GM18909 (cell line): ENCODE measurements at regions not wholly inside any gene's neighbourhood (a gene's known extent, or its start where the extent isn't known, plus 50 kb on each side); places are given as distances from the start of the nearest gene placed in this dataset.

Source experiments
- ATAC-seq: cut with Tn5 transposase; IDR thresholded peaks from one replicate; pipeline ENCODE4 v1.9.1; 2021; ENCODE audit warnings: mild to moderate bottlenecking; ENCODE audit not compliant: unreplicated experiment, poor library complexity

DNA sequence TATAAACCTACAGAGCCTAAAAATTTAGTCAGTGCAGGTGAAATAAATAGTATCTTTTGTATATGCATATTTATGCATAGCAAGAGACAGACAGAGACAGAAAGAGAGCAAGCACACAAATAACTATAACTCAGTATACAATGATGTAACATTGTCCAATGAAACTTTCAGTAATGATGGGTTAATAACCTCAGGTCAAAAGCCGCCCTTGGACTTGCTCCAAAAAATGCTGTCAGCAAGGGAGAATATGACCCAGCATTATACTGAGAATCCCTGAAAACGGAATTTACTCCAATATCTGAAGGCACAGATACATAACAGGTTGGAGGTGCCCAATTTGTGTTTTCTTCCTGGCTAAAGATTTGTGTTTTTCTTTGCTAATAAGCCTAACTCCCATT, 590.6 kb upstream of the NOX3 start:
- no peak for ATAC-seq

DNA sequence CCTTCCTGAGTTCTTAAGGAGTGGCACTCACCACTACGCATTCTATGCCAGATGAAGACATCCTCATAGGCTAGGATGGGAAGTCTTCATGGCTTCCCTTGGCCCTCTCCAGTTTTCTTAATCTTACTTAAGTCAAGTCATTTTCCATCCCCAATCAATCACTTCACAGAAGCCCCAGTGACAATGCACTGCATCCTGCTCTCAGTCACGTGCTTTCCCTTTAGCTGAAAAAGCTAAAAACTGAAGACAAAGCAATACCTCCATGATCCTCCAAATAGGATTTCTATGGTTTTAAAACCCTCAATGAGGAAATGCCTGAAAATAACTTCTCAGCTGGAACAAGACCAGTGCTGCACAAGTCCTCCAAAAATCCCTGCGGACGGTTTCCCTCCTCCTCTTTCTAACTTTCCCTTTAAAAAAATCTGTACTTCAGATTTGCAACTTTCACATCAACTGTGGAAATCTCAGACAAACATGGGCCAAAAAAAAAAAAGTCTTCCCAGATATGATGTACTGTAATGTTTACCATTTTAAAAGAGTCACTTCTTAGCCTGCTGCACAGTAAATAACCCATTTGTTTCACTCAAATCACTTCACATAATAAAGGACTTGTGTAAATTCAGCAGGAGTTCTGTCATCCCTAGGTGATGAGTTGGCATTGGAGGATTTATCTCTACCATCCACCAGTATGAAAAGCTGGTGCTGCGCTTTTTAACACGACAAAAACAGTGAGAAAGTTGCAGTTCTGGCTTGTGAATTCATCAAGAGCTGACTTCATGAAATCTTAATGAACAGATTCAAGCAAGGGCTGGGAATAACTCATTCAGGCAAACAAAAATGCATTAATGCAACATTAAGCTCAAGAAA, 590.0 kb upstream of the NOX3 start:
- ATAC-seq = no peak

- ATAC-seq = no peak
Observed at GRCh38 chr6:156033598-156033997, 578.0 kb upstream of the NOX3 start.

GRCh38 chr6:156031516-156031915, 575.9 kb upstream of the NOX3 start:
- no peak for ATAC-seq

- ATAC-seq = no peak
Observed at GRCh38 chr6:156030053-156030452, 574.4 kb upstream of the NOX3 start.

DNA sequence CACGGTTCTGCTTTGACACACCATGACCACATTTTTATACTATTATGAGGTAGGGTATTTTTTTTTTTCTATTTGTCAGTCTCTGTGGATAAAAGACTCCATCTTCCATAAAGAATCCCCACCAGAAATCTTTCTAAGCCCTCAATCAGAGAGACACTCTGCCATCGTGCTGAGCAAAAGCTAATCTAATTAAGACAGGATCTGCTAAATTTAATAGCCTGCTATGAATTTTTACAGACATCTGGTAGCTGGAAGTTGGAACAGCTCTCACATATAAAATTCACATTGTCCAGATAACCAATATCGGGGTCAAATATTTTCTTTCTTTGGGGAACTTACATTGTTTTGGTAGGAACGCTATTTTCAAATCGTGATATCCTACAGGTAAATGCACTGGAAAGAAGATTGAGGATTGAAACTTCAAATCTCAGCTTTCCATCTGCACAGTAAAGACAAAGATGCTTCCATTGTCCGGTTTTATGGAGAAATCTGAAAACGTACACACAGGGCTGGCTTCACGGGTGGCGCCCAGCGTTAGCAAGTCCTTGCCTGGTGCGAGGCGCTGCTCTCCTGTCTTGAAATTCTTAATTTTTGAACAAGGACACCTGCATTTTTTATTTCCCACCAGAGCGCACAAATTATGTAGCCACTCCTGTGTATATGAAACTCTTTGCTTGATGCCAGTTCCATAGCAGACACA, 573.8 kb upstream of the NOX3 start:
- no peak for ATAC-seq

- no peak for ATAC-seq
Observed at GRCh38 chr6:156028335-156029131, 572.9 kb upstream of the NOX3 start.

DNA sequence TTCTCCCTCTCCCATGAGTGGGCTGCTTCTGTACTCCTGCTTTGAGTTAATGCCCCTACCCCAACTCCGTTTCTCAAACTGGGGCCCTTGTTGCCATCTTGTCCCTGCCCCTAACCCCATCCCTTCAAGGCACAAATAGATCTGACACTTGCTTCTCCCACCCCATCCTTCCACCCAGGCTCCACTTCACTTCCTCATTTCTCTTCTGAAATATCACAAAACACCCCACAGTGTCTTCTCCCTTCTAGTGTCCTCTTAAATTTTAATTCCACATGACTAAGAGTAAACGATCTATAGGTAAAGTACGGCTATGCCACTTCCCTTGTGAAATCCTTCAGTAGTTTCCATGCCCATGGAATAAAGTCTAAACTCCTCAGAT, 571.6 kb upstream of the NOX3 start:
- no peak for ATAC-seq

- ATAC-seq = no peak
Observed at GRCh38 chr6:156026486-156027247, 571.0 kb upstream of the NOX3 start.

DNA sequence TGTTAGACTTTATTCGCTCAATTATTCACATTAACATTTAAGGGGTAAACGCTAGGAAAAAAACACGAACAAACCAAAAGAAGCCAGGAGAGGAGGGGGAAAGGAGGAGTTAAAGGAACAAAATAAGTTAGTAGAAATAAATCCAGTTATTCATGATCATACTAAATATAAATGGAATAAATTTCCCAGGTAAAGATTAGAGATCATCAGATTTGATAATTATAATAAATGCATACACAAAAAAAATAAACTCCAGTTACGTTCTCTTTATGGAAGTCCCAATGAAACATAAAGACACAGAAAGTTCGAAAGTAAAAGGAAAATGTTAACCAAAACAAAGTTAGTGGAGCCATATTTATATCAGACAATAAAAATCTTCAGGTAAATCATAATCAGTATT, 568.7 kb upstream of the NOX3 start:
- no peak for ATAC-seq

GRCh38 chr6:156021746-156022396, 566.2 kb upstream of the NOX3 start:
- no peak for ATAC-seq

- no peak for ATAC-seq
Observed at GRCh38 chr6:156017838-156018237, 562.2 kb upstream of the NOX3 start.

GRCh38 chr6:156016186-156016976, 560.7 kb upstream of the NOX3 start:
- no peak for ATAC-seq

GRCh38 chr6:156013155-156013554, 557.5 kb upstream of the NOX3 start:
- ATAC-seq = no peak

DNA sequence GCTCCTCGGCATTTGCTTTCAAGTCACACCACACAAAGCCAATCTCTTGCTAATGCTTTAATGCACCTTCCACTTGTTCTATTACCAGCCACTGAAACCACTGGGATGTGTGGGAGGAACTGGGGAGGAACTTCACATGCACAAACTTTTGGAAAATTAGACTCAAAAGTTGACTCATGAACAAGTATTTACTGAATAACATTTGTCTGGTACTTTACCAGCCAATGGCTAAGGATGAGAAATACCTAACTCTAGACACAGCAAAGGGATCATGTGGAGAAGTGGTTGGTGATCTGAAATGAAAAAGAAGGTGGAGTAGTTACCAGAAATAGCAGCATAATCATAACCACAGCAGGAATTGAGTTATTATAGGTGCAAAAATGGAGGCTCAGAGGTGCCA, 554.0 kb upstream of the NOX3 start:
- ATAC-seq = no peak

- no peak for ATAC-seq
Observed at GRCh38 chr6:156004796-156005195, 549.2 kb upstream of the NOX3 start.

- no peak for ATAC-seq
Observed at GRCh38 chr6:155996151-155996550, 540.5 kb upstream of the NOX3 start.

- no peak for ATAC-seq
Observed at GRCh38 chr6:155995281-155995680, 539.6 kb upstream of the NOX3 start.

- ATAC-seq = no peak
Observed at GRCh38 chr6:155994086-155994485, 538.4 kb upstream of the NOX3 start.
